HG02970 (cell line): ENCODE measurements at regions not wholly inside any gene's neighbourhood (a gene's known extent, or its start where the extent isn't known, plus 50 kb on each side); places are given as distances from the start of the nearest gene placed in this dataset.
"Not testable (repeated sequence)": the region's sequence is repeated elsewhere in the genome, so short reads cannot be mapped to it uniquely, and the experiment has no call there.

Experiments
- ATAC-seq: cut with Tn5 transposase; IDR thresholded peaks from one replicate; pipeline ENCODE4 v1.9.1; 2021; ENCODE audit warnings: mild to moderate bottlenecking, moderate library complexity, moderate number of reproducible peaks; ENCODE audit not compliant: unreplicated experiment, low FRiP score

- no peak for ATAC-seq
Measured at GRCh38 chr6:50899306-50899870, 80.7 kb downstream of the TFAP2B start.

- no peak for ATAC-seq
Measured at GRCh38 chr6:50902260-50902659, 83.6 kb downstream of the TFAP2B start.

DNA sequence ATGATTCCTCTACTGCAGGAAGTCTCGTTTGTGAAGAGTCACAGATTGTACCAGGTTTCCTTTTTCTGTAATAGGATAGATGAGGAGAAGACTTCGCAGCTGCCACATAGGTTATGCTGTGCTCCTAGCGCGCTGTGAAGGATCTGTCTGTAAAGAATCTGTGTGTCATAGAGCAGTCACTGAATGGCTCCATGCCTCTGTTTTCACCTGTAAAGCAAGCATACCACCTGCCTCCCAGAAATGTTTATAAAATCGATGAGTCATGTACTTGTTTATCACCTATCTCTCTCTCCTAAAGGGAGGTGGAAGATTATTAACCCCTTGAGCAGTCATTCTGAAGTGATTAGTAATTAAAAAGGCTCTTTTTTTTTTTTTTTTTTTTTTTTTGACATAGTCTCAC, 86.6 kb downstream of the TFAP2B start:
- no peak for ATAC-seq

- ATAC-seq: no peak
Measured at GRCh38 chr6:50907565-50907964, 88.9 kb downstream of the TFAP2B start.

DNA sequence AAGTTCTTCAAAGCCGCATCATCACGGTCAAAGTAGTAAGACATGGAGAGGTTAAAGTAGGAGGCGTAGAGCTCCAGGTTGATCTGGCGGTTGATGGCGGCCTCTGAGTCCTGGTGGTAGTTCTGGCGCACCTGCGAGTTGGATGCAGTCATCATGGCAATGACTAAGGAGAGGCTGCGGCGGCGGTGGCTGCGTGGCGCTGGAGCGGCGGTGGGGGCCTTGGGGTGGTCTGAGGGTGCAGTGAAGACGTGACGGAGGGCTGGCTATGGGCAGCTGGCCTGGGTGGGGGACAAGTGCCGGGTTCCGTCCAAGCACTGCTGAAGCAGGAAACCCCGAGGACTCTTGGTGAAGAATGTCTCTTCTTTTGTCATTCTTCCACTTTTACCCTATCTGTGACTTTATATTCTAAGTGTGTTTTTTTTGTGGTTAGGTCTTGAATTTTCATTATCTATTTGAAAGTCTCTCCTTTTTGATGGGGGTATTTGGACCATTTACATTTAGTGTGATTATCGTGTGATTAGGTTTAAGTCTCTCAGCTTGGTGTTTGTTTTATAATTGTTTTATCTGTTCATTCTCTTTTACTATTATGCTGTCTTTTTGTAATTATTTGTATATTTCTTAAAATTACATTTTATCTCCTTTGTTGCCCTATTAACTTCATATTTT, 94.6 kb downstream of the TFAP2B start:
- ATAC-seq: no peak

DNA sequence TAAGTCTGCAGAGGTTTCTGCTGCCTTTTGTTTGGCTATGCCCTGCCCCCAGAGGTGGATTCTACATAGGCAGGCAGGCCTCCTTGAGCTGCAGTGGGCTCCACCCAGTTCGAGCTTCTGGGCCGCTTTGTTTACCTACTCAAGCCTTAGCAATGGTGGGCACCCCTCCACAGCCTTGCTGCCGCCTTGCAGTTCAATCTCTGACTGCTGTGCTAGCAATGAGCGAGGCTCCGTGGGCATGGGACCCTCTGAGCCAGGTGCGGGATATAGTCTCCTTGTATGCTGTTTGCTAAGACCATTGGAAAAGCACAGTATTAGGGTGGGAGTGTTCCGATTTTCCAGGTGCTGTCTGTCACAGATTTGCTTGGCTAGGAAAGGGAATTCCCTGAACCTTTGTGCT, 102.7 kb downstream of the TFAP2B start:
- ATAC-seq: not testable (repeated sequence)

DNA sequence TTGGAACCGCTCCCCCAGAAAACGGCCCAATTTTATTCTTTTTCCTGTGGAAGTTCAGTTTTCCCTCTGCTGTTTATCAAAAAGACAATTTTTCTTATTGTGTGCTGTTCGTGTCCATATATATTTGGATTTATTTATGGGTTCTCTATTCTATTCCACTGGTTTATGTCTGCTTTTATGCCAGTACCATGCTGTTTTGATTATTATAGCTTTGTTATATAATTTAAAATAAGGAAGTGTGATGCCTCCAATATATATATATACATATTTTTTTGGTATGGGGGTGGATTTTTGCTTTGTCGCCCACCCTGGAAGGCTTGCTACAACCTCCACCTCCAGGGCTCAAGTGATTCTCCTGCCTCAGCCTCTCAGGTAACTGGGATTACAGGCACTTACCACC, 103.3 kb downstream of the TFAP2B start:
- ATAC-seq: no peak

DNA sequence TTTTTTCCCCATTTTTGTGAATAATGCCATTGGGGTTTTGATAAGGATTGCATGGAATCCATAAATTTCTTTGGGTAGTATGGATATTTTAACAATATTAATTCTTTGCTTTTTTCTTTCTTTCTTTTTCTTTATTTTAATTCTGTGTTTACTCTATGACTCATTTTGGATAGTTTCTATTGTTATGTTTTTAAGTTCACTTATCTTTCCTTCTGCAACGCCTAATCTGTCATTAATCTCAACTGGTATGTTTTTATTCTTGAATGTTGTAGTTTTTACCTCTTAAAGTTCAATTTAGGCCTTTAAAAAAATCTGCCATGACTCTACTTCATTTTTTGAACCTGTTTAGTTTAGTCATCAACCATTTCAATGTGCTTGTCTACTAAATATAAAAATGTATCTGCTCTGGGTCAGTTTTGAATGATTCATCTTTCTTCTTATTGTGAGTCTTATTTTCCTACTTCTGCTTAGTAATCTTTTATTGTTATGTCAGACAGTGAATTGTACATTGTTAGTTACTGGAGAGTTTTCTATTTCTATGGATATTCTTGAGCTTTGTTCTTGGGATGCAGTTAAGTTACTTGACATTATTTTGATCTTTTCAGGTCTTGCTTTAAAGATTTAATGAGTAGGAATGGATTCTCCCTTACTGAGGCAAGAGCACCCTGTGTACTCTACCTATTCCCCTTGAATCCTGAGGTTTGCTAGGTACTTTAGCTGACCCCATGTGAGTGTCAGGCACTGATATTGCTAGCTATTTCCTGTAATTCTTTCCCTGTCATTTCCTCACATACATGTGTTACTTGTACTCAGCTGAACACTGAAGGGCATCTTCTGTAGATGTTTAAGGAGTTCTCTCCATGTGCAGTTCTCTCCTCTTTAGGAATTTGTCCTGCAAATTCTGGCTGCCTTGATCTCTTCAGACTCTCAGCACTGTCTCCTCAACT, 104.2 kb downstream of the TFAP2B start:
- ATAC-seq: no peak

- ATAC-seq: no peak
Measured at GRCh38 chr6:50924758-50925157, 106.1 kb downstream of the TFAP2B start.

DNA sequence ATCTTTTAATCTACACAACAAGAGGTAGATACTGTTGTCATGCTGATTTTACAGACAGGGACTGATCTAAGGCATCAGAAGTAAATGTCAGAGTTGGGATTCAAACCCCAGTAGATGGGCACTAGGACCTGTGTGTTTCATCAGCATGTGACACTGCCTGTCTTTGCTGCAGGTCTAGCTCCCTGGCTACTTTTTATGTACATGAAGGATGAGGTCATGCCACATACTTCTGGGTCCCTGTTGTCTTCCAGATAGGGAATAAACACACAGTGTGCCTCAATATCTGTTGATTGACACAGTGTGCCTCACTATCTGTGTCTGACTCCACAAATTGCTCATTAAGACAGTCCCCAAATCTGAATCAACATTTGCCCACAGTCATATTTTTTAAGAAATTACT, 106.9 kb downstream of the TFAP2B start:
- ATAC-seq: no peak

DNA sequence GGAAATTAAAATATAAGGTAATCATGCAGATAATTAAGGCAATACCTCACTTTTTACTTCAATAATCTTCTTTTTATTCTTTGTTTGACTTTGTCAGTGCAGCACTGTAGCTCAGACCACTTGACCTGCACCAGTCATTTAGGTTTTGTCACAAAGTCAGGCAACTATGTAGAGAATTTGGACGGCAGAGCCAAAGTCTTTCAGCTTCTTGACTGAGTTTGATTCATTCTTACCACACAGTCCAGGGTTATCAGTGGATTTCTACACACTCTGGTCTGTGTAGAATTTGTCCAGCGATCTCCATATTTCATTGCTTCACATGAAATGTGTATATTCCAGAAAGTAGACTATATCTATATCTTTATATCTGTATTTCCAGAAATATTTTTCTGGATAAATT, 107.3 kb downstream of the TFAP2B start:
- ATAC-seq: no peak

DNA sequence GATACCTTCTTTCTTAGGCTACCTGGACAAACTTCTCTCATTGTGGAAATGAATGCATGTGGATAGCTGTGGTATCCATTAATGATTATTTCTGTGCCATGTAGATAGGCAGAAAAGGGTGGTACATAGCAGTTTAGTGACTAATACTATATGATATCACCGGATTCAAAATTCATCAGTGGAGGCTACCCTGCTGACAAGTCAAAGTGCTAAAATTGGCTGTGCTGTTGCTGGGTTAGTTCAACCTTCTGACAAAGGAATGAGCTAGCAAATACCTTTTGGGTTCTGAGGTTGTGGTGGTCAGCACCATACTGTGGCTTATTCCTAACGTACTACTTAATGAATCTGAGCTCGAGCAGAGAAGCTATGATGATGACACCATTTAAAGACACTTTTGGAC, 109.1 kb downstream of the TFAP2B start:
- ATAC-seq: no peak

DNA sequence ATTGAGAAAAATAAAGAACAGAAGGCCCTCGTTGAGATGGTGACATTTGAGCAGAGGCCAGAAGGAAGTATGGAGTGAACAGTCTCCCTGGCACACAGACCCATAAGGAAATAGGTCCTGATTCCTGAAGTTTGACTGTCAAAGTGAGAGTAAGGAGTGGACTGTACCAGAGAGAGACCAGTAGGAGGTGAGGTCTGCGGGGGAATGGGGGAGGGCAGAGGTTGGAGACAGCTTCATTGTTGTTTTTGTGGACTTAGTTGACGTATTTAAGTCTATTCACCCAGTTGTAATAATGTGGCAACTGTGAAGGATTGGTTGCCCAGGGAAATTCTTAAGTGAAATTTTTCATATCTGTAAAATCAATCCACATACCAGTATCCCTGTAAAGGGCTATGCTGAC, 110.7 kb downstream of the TFAP2B start:
- ATAC-seq: no peak

GRCh38 chr6:50935442-50935841, 116.8 kb downstream of the TFAP2B start:
- ATAC-seq: no peak

DNA sequence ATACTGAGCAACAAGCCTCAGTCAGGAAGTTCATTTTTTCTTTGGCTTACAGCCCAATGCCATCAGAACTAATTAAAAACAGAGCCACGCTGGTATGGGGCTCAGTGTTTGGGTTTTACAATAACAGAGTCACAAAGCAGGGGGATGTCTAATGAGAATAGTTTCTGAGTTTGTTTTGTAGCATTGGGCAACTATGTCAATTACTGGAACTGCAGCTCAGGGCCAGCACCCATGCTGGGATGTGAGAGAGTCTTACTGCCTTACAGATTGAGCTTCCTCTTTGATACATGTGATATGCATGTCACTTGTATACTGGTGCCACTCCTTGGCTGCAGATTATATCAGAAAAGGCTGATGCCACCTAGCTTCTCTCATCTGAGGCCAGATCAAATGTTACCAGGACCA, 117.6 kb downstream of the TFAP2B start:
- ATAC-seq: no peak

DNA sequence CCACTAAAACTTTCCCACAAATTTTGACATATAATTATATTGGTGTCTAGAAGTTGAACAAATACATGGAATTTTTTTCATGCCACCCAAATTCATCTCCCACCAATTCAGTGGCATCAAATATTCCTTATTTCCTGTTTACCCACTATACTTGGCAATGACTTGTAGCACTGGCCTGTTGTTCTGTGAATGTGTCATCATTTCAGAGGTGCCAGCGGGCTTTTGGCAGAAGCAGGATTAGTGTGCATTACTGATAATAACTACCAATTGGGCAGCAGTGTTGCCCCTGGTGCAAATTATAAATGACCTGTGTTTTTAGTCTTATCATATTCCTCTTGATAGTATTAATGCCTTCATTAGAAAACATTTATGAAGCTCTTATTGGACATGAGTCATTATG, 121.3 kb downstream of the TFAP2B start:
- ATAC-seq: no peak

- ATAC-seq: no peak
Measured at GRCh38 chr6:50945789-50946188, 127.1 kb downstream of the TFAP2B start.

GRCh38 chr6:50952092-50952907, 133.6 kb downstream of the TFAP2B start:
- no peak for ATAC-seq

GRCh38 chr6:50956014-50956413, 137.3 kb downstream of the TFAP2B start:
- ATAC-seq: no peak

GRCh38 chr6:50958148-50958697, 139.6 kb downstream of the TFAP2B start:
- ATAC-seq: no peak
